HUES6 (cell line): ENCODE measurements at regions not wholly inside any gene's neighbourhood (a gene's known extent, or its start where the extent isn't known, plus 50 kb on each side); places are given as distances from the start of the nearest gene placed in this dataset.
"Not testable (repeated sequence)": the region's sequence is repeated elsewhere in the genome, so short reads cannot be mapped to it uniquely, and the experiment has no call there.

ENCODE experiments used
- H3K27ac ChIP-seq: 2 replicates; pipeline ENCODE4 v1.7.0; 2013; ENCODE audit warnings: low read depth, mild to moderate bottlenecking, low read length, inconsistent platforms
- H3K27me3 ChIP-seq: 2 replicates; pipeline ENCODE4 v1.6.1; 2013; ENCODE audit warnings: low read length; ENCODE audit not compliant: control insufficient read depth, insufficient read depth
- H3K36me3 ChIP-seq: 2 replicates; pipeline ENCODE4 v1.6.1; 2013; ENCODE audit warnings: low read length; ENCODE audit not compliant: control insufficient read depth, insufficient read depth
- H3K4me1 ChIP-seq: 2 replicates; pipeline ENCODE4 v1.6.1; 2013; ENCODE audit warnings: low read length; ENCODE audit not compliant: control insufficient read depth, insufficient read depth
- H3K4me3 ChIP-seq: 2 replicates; pipeline ENCODE4 v1.5.1; 2013; ENCODE audit warnings: low read depth, low read length
- H3K9ac ChIP-seq: one replicate; pipeline ENCODE4 v1.6.1; 2013; ENCODE audit warnings: mild to moderate bottlenecking, low read length
- H3K9me3 ChIP-seq: 2 replicates; pipeline ENCODE4 v1.6.1; 2013; ENCODE audit warnings: low read depth, low read length; ENCODE audit not compliant: control insufficient read depth, insufficient read depth

- Histone ChIP-seq H3K4me3 (no peak overlapping the region), H3K9ac (no peak overlapping the region), H3K27ac (no peak overlapping the region), H3K36me3 (no peaks in the 10 kb centered on the region), H3K4me1 (no peaks in the 10 kb centered on the region), H3K27me3 (no peaks in the 10 kb centered on the region), H3K9me3 (peaks cover 31% of the 10 kb centered on the region)
Measured at GRCh38 chr5:82459626-82460025, 181.5 kb upstream of the RPS23 start.

- not testable (repeated sequence) for H3K27ac ChIP-seq, H3K27me3 ChIP-seq
Measured at GRCh38 chr5:82455317-82455716, 177.2 kb upstream of the RPS23 start.

GRCh38 chr5:82448374-82448773 is 170.2 kb upstream of the RPS23 start:
- H3K9ac ChIP-seq, result no peak overlapping the region
- no peaks in the 10 kb centered on the region for H3K27me3 ChIP-seq
- 0 out of 2 replicates have a peak, but pooled peaks cover 2% of the 10 kb centered on the region for H3K9me3 ChIP-seq
- H3K27ac ChIP-seq, result no peak overlapping the region
- H3K36me3 ChIP-seq, result no peaks in the 10 kb centered on the region
- H3K4me3 ChIP-seq, result no peak overlapping the region
- H3K4me1 ChIP-seq, result no peaks in the 10 kb centered on the region

More at GRCh38 chr5:82455317-82455716, 177.2 kb upstream of the RPS23 start:
- H3K4me1 ChIP-seq, H3K36me3 ChIP-seq, H3K9ac ChIP-seq, H3K4me3 ChIP-seq: not testable (repeated sequence)
- H3K9me3 ChIP-seq, result peaks cover 27% of the 10 kb centered on the region

- H3K36me3 ChIP-seq, result no peaks in the 10 kb centered on the region
- no peaks in the 10 kb centered on the region for H3K4me1 ChIP-seq
- H3K27me3 ChIP-seq, result no peaks in the 10 kb centered on the region
- H3K27ac ChIP-seq, result no peak overlapping the region
- H3K9me3 ChIP-seq, result 0 out of 2 replicates have a peak, but pooled peaks cover 2% of the 10 kb centered on the region
- H3K4me3 ChIP-seq, result no peak overlapping the region
- H3K9ac ChIP-seq, result no peak overlapping the region
Measured at GRCh38 chr5:82447913-82448312, 169.8 kb upstream of the RPS23 start.

- H3K4me1 ChIP-seq, result no peaks in the 10 kb centered on the region
- H3K27ac ChIP-seq, result no peak overlapping the region
- H3K36me3 ChIP-seq, result no peaks in the 10 kb centered on the region
- H3K4me3 ChIP-seq, result no peak overlapping the region
- H3K27me3 ChIP-seq, result no peaks in the 10 kb centered on the region
- no peak overlapping the region for H3K9ac ChIP-seq
- 0 out of 2 replicates have a peak, but pooled peaks cover 2% of the 10 kb centered on the region for H3K9me3 ChIP-seq
Measured at GRCh38 chr5:82446809-82447208, 168.7 kb upstream of the RPS23 start.

- H3K9ac ChIP-seq, result no peak overlapping the region
- no peaks in the 10 kb centered on the region for H3K4me1 ChIP-seq
- no peaks in the 10 kb centered on the region for H3K36me3 ChIP-seq
- H3K4me3 ChIP-seq, result no peak overlapping the region
- H3K27me3 ChIP-seq, result no peaks in the 10 kb centered on the region
- no peaks in the 10 kb centered on the region for H3K9me3 ChIP-seq
- H3K27ac ChIP-seq, result no peak overlapping the region
Measured at GRCh38 chr5:82445726-82446335, 167.7 kb upstream of the RPS23 start.

- Histone ChIP-seq H3K27me3 (no peaks in the 10 kb centered on the region), H3K4me1 (0 out of 2 replicates have a peak, but pooled peaks cover 3% of the 10 kb centered on the region), H3K27ac (no peak overlapping the region), H3K36me3 (no peaks in the 10 kb centered on the region), H3K9ac (no peak overlapping the region), H3K9me3 (peaks cover 6% of the 10 kb centered on the region; the same call in 1 of the 2 replicates), H3K4me3 (no peak overlapping the region)
Measured at GRCh38 chr5:82439750-82440445, 161.7 kb upstream of the RPS23 start.

- H3K27me3 ChIP-seq, H3K9ac ChIP-seq, H3K36me3 ChIP-seq, H3K27ac ChIP-seq, H3K9me3 ChIP-seq, H3K4me1 ChIP-seq, H3K4me3 ChIP-seq: not testable (repeated sequence)
Measured at GRCh38 chr5:82437565-82437964, 159.4 kb upstream of the RPS23 start.

GRCh38 chr5:82436291-82436690 is 158.1 kb upstream of the RPS23 start:
- H3K9ac ChIP-seq, result no peak overlapping the region
- peaks cover 6% of the 10 kb centered on the region; the same call in 1 of the 2 replicates for H3K9me3 ChIP-seq
- no peaks in the 10 kb centered on the region for H3K27me3 ChIP-seq
- 0 out of 2 replicates have a peak, but pooled peaks cover 3% of the 10 kb centered on the region for H3K4me1 ChIP-seq
- H3K36me3 ChIP-seq, result no peaks in the 10 kb centered on the region
- no peak overlapping the region for H3K27ac ChIP-seq
- no peak overlapping the region for H3K4me3 ChIP-seq

- Histone ChIP-seq H3K27ac (0 out of 2 replicates have a peak overlapping the region, but pooled peaks have one; percentile 62), H3K9ac (peak overlapping the region; percentile 76), H3K4me3 (peak overlapping the region; percentile 51)
- H3K36me3 ChIP-seq, H3K4me1 ChIP-seq, H3K27me3 ChIP-seq, H3K9me3 ChIP-seq: not testable (repeated sequence)
Measured at GRCh38 chr5:82434696-82435660, 156.8 kb upstream of the RPS23 start.
